ENCODE measurements at regions not wholly inside any gene's neighbourhood (a gene's known extent, or its start where the extent isn't known, plus 50 kb on each side); places are given as distances from the start of the nearest gene placed in this dataset.

- DNase-seq, result no peak
Observed at GRCh38 chr7:25399000-25399750, 170.9 kb upstream of the NPVF start.

GRCh38 chr7:25402532-25402931, 174.2 kb upstream of the NPVF start:
- no peak for DNase-seq

- no peak for DNase-seq
Observed at GRCh38 chr7:25405736-25406135, 177.4 kb upstream of the NPVF start.

- DNase-seq, result no peak
Observed at GRCh38 chr7:25407053-25407452, 178.8 kb upstream of the NPVF start.

- no peak for DNase-seq
Observed at GRCh38 chr7:25408012-25408687, 179.9 kb upstream of the NPVF start.

GRCh38 chr7:25408876-25409275, 180.6 kb upstream of the NPVF start:
- DNase-seq, result no peak

- DNase-seq, result no peak
Observed at GRCh38 chr7:25409897-25410636, 181.8 kb upstream of the NPVF start.

- DNase-seq, result no peak
Observed at GRCh38 chr7:25420771-25421170, 192.5 kb upstream of the NPVF start.

GRCh38 chr7:25424113-25424512, 195.8 kb upstream of the NPVF start:
- no peak for DNase-seq

- no peak for DNase-seq
Observed at GRCh38 chr7:25424855-25425254, 196.6 kb upstream of the NPVF start.

- DNase-seq, result no peak
Observed at GRCh38 chr7:25427721-25428120, 199.4 kb upstream of the NPVF start.

GRCh38 chr7:25429731-25430130, 201.4 kb upstream of the NPVF start:
- DNase-seq, result no peak

GRCh38 chr7:25430200-25430931, 202.1 kb upstream of the NPVF start:
- no peak for DNase-seq

GRCh38 chr7:25431956-25432450, 203.7 kb upstream of the NPVF start:
- no peak for DNase-seq

- no peak for DNase-seq
Observed at GRCh38 chr7:25432807-25433206, 204.5 kb upstream of the NPVF start.

- no peak for DNase-seq
Observed at GRCh38 chr7:25436413-25436812, 208.1 kb upstream of the NPVF start.

- DNase-seq, result no peak
Observed at GRCh38 chr7:25437308-25437707, 209.0 kb upstream of the NPVF start.

- DNase-seq, result no peak
Observed at GRCh38 chr7:25444991-25445390, 216.7 kb upstream of the NPVF start.

GRCh38 chr7:25448301-25448700, 220.0 kb upstream of the NPVF start:
- no peak for DNase-seq

- DNase-seq, result no peak
Observed at GRCh38 chr7:25454020-25454419, 225.7 kb upstream of the NPVF start.

- no peak for DNase-seq
Observed at GRCh38 chr7:25454562-25455041, 226.3 kb upstream of the NPVF start.

GRCh38 chr7:25455683-25456251, 227.5 kb upstream of the NPVF start:
- no peak for DNase-seq

Data from stimulated activated naive CD4-positive, alpha-beta T cell (primary cell).